HepG2 (cell line): ENCODE measurements at regions not wholly inside any gene's neighbourhood (a gene's known extent, or its start where the extent isn't known, plus 50 kb on each side); places are given as distances from the start of the nearest gene placed in this dataset.

Experiments used
- ATAC-seq: fragments of 200-7000 bp; cut with Tn5 transposase; 3 replicates; pipeline ENCODE4 v1.9.1; 2020; ENCODE audit warnings: mild to moderate bottlenecking, moderate library complexity
- BruUV-seq: library from RNA; stranded (reverse); fragments of 400-500 nt; replicated peaks from 2 replicates; lab custom pipeline; 2021; lab: Mats Ljungman, UMichigan
- CTCF ChIA-PET: fragments of 300-600 bp; formaldehyde crosslinking; extraction: SDS; loops from one replicate; lab custom pipeline; 2021; ENCODE audit warnings: low total read pairs, inconsistent platforms, low intra/inter-chr PET ratio; lab: Yijun Ruan, JAX
- POLR2A ChIA-PET: fragments of 350-600 bp; sonication (Branson Sonifier 250); formaldehyde crosslinking; loops from one replicate; lab custom pipeline; 2020; ENCODE audit warnings: antibody characterized with exemption, inconsistent platforms; lab: Yijun Ruan, JAX
- DNase-seq: peaks from one replicate; pipeline ENCODE4 v3.0.0-alpha.2; 2015; ENCODE audit warnings: low spot score
- FAIRE-seq: peaks from 3 replicates; lab custom pipeline; 2011; peaks lifted over from hg19 to GRCh38; lab: Jason Lieb, UNC
- H2AFZ ChIP-seq: one replicate; pipeline ENCODE4 v1.6.1; 2011; ENCODE audit warnings: low read length, inconsistent platforms
- H3K27ac ChIP-seq: fragments of 300-600 bp; 3 replicates; pipeline ENCODE4 v1.8.0; 2011; ENCODE audit warnings: mixed run types, mild to moderate bottlenecking, mixed read lengths, low read length, inconsistent platforms; ENCODE audit not compliant: insufficient read depth; ENCODE audit errors: extremely low read length
- H3K27me3 ChIP-seq, 2 experiments: fragments of 200-600 bp in 1 of 2; 2 replicates in 1 of 2; 3 replicates in 1 of 2; pipeline versions ENCODE4 v1.6.0 to v1.8.0; 2011; ENCODE audit warnings: low read length in 2 of 2, mild to moderate bottlenecking in 2 of 2, moderate library complexity in 2 of 2, inconsistent platforms in 1 of 2; ENCODE audit not compliant: insufficient read depth in 2 of 2, control insufficient read depth in 1 of 2
- H3K36me3 ChIP-seq, 2 experiments: fragments of 200-600 bp in 1 of 2; replicated peaks in 1 of 2; 2 replicates in 1 of 2; 3 replicates in 1 of 2; pipeline versions ENCODE4 v1.5.1 to v1.8.0; 2011; ENCODE audit warnings: low read length in 2 of 2, inconsistent platforms in 1 of 2; ENCODE audit not compliant: insufficient read depth in 2 of 2, control insufficient read depth in 1 of 2
- H3K4me1 ChIP-seq: 2 replicates; pipeline ENCODE4 v1.5.1; 2012; ENCODE audit warnings: low read length, inconsistent platforms; ENCODE audit not compliant: insufficient read depth
- H3K4me2 ChIP-seq: 2 replicates; pipeline ENCODE4 v1.6.0; 2011; ENCODE audit warnings: low read depth, low read length, inconsistent platforms
- H3K4me3 ChIP-seq, 3 experiments: fragments of 200-600 bp in 1 of 3; sonication (generic), shearing (Covaris generic) in 1 of 3; replicated peaks in 1 of 3; 2 replicates each; pipeline ENCODE4 v1.5.1; 2011 to 2016; ENCODE audit warnings: low read length in 3 of 3, inconsistent platforms in 2 of 3, low read depth in 2 of 3, mild to moderate bottlenecking in 2 of 3, control low read depth in 1 of 3, mixed read lengths in 1 of 3; ENCODE audit not compliant: insufficient read depth in 1 of 3
- H3K79me2 ChIP-seq: one replicate; pipeline ENCODE4 v1.6.1; 2011; ENCODE audit warnings: low read length, inconsistent platforms; ENCODE audit not compliant: insufficient read depth
- H3K9ac ChIP-seq: 2 replicates; pipeline ENCODE4 v1.6.0; 2011; ENCODE audit warnings: mild to moderate bottlenecking, low read depth, low read length, inconsistent platforms; ENCODE audit not compliant: insufficient read depth
- H3K9me3 ChIP-seq: 2 replicates; pipeline ENCODE4 v1.5.1; 2012; ENCODE audit warnings: mild to moderate bottlenecking, low read length
- H4K20me1 ChIP-seq: 2 replicates; pipeline ENCODE4 v1.6.0; 2011; ENCODE audit warnings: inconsistent platforms, mild to moderate bottlenecking, low read length, moderate library complexity; ENCODE audit not compliant: insufficient read depth
- CENPX ChIP-seq: sonication (generic); formaldehyde crosslinking; IDR thresholded peaks from 2 replicates; pipeline ENCODE4 v1.9.0; 2021; ENCODE audit warnings: mild to moderate bottlenecking, missing genetic modification reagents, moderate library complexity
- HMGA1 ChIP-seq: sonication (generic); formaldehyde crosslinking; conservative IDR thresholded peaks from 2 replicates; pipeline ENCODE4 v1.4.0; 2020; ENCODE audit warnings: missing genetic modification reagents
- HNF4A ChIP-seq: sonication (generic); formaldehyde crosslinking; IDR thresholded peaks from 2 replicates; pipeline ENCODE4 v1.4.0; 2020; ENCODE audit warnings: missing genetic modification reagents
- KDM5A ChIP-seq: fragments of 200-600 bp; sonication (generic); IDR thresholded peaks from 2 replicates; pipeline ENCODE4 v1.7.0; 2018; ENCODE audit warnings: antibody characterized with exemption, mild to moderate bottlenecking, low read length, borderline replicate concordance
- NR2F1 ChIP-seq, 2 experiments: fragments of 450-650 bp in 1 of 2; formaldehyde crosslinking in 1 of 2; IDR thresholded peaks; 2 replicates each; pipeline versions ENCODE4 v1.5.0 to v1.6.1; 2016 to 2020; ENCODE audit warnings: mild to moderate bottlenecking in 1 of 2, missing compliant biosample characterization in 1 of 2, missing genetic modification reagents in 1 of 2, moderate library complexity in 1 of 2
- POLR2AphosphoS5 ChIP-seq: IDR thresholded peaks from 2 replicates; pipeline ENCODE4 v1.6.1; 2012; ENCODE audit warnings: low read depth, low read length
- RAD51 ChIP-seq: fragments of 450-650 bp; IDR thresholded peaks from 2 replicates; pipeline ENCODE4 v1.6.1; 2016; ENCODE audit warnings: borderline replicate concordance
- SYNCRIP ChIP-seq: fragments of 200-400 bp; formaldehyde crosslinking; IDR thresholded peaks from 2 replicates; pipeline ENCODE4 v1.6.1; 2018; ENCODE audit warnings: mild to moderate bottlenecking, low read depth, low read length; ENCODE audit not compliant: insufficient read depth
- ZNF354B ChIP-seq: sonication (generic); formaldehyde crosslinking; IDR thresholded peaks from 2 replicates; pipeline ENCODE4 v1.8.0; 2022; ENCODE audit warnings: mild to moderate bottlenecking, missing genetic modification reagents
- ZNF737 ChIP-seq: sonication (generic); formaldehyde crosslinking; IDR thresholded peaks from 2 replicates; pipeline ENCODE4 v1.5.0; 2020; ENCODE audit warnings: missing genetic modification reagents, mild to moderate bottlenecking, borderline replicate concordance
- WGBS: methylation state at CpG from one replicate; pipeline ENCODE4 v1.1.6; 2017; ENCODE audit warnings: low lambda C conversion rate; 5-methylcytosine and 5-hydroxymethylcytosine counted together
- in situ Hi-C: cut with HindIII; loops from 2 replicates; pipeline ENCODE4 v1.10.0; 2017; ENCODE audit warnings: low pct_unique_long_range_greater_than_20kb; ENCODE audit not compliant: extremely low pct_ligation_motif_present
- intact Hi-C: fragments of 100-400 bp; cut with micrococcal nuclease; formaldehyde crosslinking; loops from one replicate; pipeline ENCODE4 v1.10.0; 2022; ENCODE audit not compliant: unreplicated experiment
- TF ChIP-seq, protein P1 (sequence below): sonication (generic); formaldehyde crosslinking; IDR thresholded peaks from 2 replicates; pipeline ENCODE4 v1.8.1; 2023; ENCODE audit warnings: missing genetic modification reagents, mild to moderate bottlenecking, borderline replicate concordance
- TF ChIP-seq, protein P2 (sequence below): sonication (generic); formaldehyde crosslinking; IDR thresholded peaks from 2 replicates; pipeline ENCODE4 v1.4.0; 2020; ENCODE audit warnings: mild to moderate bottlenecking, missing genetic modification reagents
- TF ChIP-seq, protein P3 (sequence below): sonication (generic); formaldehyde crosslinking; IDR thresholded peaks from 2 replicates; pipeline ENCODE4 v1.5.0; 2020; ENCODE audit warnings: mild to moderate bottlenecking, missing genetic modification reagents
- TF ChIP-seq, protein P4 (sequence below): sonication (generic); formaldehyde crosslinking; IDR thresholded peaks from 2 replicates; pipeline ENCODE4 v1.5.0; 2020; ENCODE audit warnings: missing genetic modification reagents
- TF ChIP-seq, protein P5 (sequence below): sonication (generic); formaldehyde crosslinking; IDR thresholded peaks from 2 replicates; pipeline ENCODE4 v1.4.0; 2020; ENCODE audit warnings: missing genetic modification reagents, mild to moderate bottlenecking, borderline replicate concordance
- TF ChIP-seq, protein P6 (sequence below): sonication (generic); formaldehyde crosslinking; IDR thresholded peaks from 2 replicates; pipeline ENCODE4 v1.8.0; 2022; ENCODE audit warnings: missing genetic modification reagents, mild to moderate bottlenecking, moderate library complexity, borderline replicate concordance
- TF ChIP-seq, protein P7 (sequence below): sonication (generic); formaldehyde crosslinking; IDR thresholded peaks from 2 replicates; pipeline ENCODE4 v1.5.0; 2020; ENCODE audit warnings: missing genetic modification reagents

DNA sequence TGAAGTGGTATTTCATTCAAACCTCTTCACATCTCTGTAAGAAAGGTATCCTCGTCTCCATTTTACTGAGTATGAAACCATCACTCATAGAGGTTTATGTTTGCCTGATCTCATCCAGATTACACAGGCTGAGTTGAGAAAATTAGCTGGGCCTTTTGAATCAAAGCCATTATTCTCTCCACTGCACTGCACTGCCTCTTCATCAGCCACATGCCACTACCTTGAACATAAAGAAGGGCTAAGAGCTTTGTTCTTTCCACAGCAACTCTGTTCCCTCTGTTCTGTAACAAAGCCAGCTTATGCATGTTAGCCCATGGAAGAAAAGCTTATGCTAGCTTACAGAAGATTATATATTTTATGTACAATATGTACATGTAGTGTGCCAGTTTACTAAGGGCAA lies 362.6 kb upstream of the DLGAP1 start:
- H3K9ac ChIP-seq = no peak overlapping the region
- intact Hi-C loops = no loop called here
- H3K79me2 ChIP-seq = no peaks in the 10 kb centered on the region
- H3K4me1 ChIP-seq = no peaks in the 10 kb centered on the region
- DNase-seq (no peak), ATAC-seq (no peak), FAIRE-seq (no peak)
- H3K36me3 ChIP-seq = no peaks in the 10 kb centered on the region
- ChIA-PET CTCF (no interaction called here), POLR2A (no interaction called here)
- no peaks in the 10 kb centered on the region for H3K27me3 ChIP-seq
- no peaks in the 10 kb centered on the region for H4K20me1 ChIP-seq
- no peak overlapping the region for H3K27ac ChIP-seq
- WGBS = 0% methylated on average over 1 of the region's 1 CpG
- H3K9me3 ChIP-seq = peaks cover 46% of the 10 kb centered on the region
- no TSS peak for BruUV-seq
- H3K4me2 ChIP-seq = no peak overlapping the region
- in situ Hi-C loops = no loop called here
- no peak overlapping the region for H3K4me3 ChIP-seq
- no peak overlapping the region for H2AFZ ChIP-seq
- TF ChIP-seq, protein P1, sequence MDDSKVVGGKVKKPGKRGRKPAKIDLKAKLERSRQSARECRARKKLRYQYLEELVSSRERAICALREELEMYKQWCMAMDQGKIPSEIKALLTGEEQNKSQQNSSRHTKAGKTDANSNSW (CRISPR knock-in tag) = no peak
- TF ChIP-seq HNF4A (CRISPR knock-in tag) = no peak
- TF ChIP-seq POLR2AphosphoS5 = no peak
- TF ChIP-seq, protein P2, sequence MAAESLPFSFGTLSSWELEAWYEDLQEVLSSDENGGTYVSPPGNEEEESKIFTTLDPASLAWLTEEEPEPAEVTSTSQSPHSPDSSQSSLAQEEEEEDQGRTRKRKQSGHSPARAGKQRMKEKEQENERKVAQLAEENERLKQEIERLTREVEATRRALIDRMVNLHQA (CRISPR knock-in tag) = no peak
- TF ChIP-seq, protein P3, sequence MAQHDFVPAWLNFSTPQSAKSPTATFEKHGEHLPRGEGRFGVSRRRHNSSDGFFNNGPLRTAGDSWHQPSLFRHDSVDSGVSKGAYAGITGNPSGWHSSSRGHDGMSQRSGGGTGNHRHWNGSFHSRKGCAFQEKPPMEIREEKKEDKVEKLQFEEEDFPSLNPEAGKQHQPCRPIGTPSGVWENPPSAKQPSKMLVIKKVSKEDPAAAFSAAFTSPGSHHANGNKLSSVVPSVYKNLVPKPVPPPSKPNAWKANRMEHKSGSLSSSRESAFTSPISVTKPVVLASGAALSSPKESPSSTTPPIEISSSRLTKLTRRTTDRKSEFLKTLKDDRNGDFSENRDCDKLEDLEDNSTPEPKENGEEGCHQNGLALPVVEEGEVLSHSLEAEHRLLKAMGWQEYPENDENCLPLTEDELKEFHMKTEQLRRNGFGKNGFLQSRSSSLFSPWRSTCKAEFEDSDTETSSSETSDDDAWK (CRISPR knock-in tag) = no peak
- TF ChIP-seq HMGA1 = no peak
- TF ChIP-seq, protein P4, sequence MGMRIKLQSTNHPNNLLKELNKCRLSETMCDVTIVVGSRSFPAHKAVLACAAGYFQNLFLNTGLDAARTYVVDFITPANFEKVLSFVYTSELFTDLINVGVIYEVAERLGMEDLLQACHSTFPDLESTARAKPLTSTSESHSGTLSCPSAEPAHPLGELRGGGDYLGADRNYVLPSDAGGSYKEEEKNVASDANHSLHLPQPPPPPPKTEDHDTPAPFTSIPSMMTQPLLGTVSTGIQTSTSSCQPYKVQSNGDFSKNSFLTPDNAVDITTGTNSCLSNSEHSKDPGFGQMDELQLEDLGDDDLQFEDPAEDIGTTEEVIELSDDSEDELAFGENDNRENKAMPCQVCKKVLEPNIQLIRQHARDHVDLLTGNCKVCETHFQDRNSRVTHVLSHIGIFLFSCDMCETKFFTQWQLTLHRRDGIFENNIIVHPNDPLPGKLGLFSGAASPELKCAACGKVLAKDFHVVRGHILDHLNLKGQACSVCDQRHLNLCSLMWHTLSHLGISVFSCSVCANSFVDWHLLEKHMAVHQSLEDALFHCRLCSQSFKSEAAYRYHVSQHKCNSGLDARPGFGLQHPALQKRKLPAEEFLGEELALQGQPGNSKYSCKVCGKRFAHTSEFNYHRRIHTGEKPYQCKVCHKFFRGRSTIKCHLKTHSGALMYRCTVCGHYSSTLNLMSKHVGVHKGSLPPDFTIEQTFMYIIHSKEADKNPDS = no peak
- TF ChIP-seq ZNF737 (CRISPR knock-in tag) = no peak
- TF ChIP-seq ZNF354B (CRISPR knock-in tag) = no peak
- TF ChIP-seq SYNCRIP = no peak
- TF ChIP-seq, protein P5, sequence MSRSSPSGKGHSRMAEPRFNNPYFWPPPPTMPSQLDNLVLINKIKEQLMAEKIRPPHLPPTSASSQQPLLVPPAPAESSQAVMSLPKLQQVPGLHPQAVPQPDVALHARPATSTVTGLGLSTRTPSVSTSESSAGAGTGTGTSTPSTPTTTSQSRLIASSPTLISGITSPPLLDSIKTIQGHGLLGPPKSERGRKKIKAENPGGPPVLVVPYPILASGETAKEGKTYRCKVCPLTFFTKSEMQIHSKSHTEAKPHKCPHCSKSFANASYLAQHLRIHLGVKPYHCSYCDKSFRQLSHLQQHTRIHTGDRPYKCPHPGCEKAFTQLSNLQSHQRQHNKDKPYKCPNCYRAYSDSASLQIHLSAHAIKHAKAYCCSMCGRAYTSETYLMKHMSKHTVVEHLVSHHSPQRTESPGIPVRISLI (CRISPR knock-in tag) = no peak
- TF ChIP-seq, protein P6, sequence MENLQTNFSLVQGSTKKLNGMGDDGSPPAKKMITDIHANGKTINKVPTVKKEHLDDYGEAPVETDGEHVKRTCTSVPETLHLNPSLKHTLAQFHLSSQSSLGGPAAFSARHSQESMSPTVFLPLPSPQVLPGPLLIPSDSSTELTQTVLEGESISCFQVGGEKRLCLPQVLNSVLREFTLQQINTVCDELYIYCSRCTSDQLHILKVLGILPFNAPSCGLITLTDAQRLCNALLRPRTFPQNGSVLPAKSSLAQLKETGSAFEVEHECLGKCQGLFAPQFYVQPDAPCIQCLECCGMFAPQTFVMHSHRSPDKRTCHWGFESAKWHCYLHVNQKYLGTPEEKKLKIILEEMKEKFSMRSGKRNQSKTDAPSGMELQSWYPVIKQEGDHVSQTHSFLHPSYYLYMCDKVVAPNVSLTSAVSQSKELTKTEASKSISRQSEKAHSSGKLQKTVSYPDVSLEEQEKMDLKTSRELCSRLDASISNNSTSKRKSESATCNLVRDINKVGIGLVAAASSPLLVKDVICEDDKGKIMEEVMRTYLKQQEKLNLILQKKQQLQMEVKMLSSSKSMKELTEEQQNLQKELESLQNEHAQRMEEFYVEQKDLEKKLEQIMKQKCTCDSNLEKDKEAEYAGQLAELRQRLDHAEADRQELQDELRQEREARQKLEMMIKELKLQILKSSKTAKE (CRISPR knock-in tag) = no peak
- TF ChIP-seq RAD51 = no peak
- TF ChIP-seq, protein P7, sequence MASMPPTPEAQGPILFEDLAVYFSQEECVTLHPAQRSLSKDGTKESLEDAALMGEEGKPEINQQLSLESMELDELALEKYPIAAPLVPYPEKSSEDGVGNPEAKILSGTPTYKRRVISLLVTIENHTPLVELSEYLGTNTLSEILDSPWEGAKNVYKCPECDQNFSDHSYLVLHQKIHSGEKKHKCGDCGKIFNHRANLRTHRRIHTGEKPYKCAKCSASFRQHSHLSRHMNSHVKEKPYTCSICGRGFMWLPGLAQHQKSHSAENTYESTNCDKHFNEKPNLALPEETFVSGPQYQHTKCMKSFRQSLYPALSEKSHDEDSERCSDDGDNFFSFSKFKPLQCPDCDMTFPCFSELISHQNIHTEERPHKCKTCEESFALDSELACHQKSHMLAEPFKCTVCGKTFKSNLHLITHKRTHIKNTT (CRISPR knock-in tag) = no peak
- no peak for TF ChIP-seq CENPX
- no peak for TF ChIP-seq NR2F1 (CRISPR knock-in tag; IDR thresholded peaks at IDR 0.05)
- TF ChIP-seq KDM5A = no peak
